Thoracic aorta (tissue), 2 donors: ENCODE measurements at regions not wholly inside any gene's neighbourhood (a gene's known extent, or its start where the extent isn't known, plus 50 kb on each side); places are given as distances from the start of the nearest gene placed in this dataset.
"Not testable (repeated sequence)": the region's sequence is repeated elsewhere in the genome, so short reads cannot be mapped to it uniquely, and the experiment has no call there.

ENCODE experiments used
- ATAC-seq: fragments of 150-250 bp; one replicate; pipeline ENCODE4 v1.8.0; 2017; ENCODE audit warnings: low read depth; ENCODE audit not compliant: insufficient number of reproducible peaks, low FRiP score
- DNase-seq: peaks from one replicate; pipeline ENCODE4 v3.0.0-alpha.2; 2020; ENCODE audit warnings: low spot score
- H3K27ac ChIP-seq, 2 donors: fragments of 200-600 bp; sonication (generic); 1 replicate in 1 of 2; 2 replicates in 1 of 2; pipeline ENCODE4 v1.5.1; 2016; ENCODE audit warnings: mild to moderate bottlenecking in 2 of 2, moderate library complexity in 2 of 2
- H3K27me3 ChIP-seq: fragments of 200-600 bp; sonication (generic); replicated peaks from 2 replicates; pipeline ENCODE4 v1.6.0; 2016; ENCODE audit warnings: mild to moderate bottlenecking; ENCODE audit not compliant: insufficient read depth
- H3K36me3 ChIP-seq: fragments of 200-600 bp; sonication (generic); one replicate; pipeline ENCODE4 v1.5.1; 2016
- H3K4me1 ChIP-seq, 2 donors: fragments of 200-600 bp; sonication (generic); 1 replicate in 1 of 2; 2 replicates in 1 of 2; pipeline versions ENCODE4 v1.5.1 to v1.6.0; 2016; ENCODE audit warnings: low read depth in 2 of 2, mild to moderate bottlenecking in 1 of 2; ENCODE audit not compliant: control insufficient read depth in 1 of 2
- H3K4me3 ChIP-seq: fragments of 200-600 bp; sonication (generic); 2 replicates; pipeline ENCODE4 v1.5.1; 2016; ENCODE audit warnings: mild to moderate bottlenecking
- H3K9me3 ChIP-seq: fragments of 200-600 bp; sonication (generic); 2 replicates; pipeline ENCODE4 v1.5.1; 2016
- TF ChIP-seq, protein P1 (sequence below): fragments of 200-600 bp; sonication (generic); IDR thresholded peaks from one replicate; pipeline ENCODE4 v1.5.1; 2019; ENCODE audit warnings: antibody characterized with exemption

DNA sequence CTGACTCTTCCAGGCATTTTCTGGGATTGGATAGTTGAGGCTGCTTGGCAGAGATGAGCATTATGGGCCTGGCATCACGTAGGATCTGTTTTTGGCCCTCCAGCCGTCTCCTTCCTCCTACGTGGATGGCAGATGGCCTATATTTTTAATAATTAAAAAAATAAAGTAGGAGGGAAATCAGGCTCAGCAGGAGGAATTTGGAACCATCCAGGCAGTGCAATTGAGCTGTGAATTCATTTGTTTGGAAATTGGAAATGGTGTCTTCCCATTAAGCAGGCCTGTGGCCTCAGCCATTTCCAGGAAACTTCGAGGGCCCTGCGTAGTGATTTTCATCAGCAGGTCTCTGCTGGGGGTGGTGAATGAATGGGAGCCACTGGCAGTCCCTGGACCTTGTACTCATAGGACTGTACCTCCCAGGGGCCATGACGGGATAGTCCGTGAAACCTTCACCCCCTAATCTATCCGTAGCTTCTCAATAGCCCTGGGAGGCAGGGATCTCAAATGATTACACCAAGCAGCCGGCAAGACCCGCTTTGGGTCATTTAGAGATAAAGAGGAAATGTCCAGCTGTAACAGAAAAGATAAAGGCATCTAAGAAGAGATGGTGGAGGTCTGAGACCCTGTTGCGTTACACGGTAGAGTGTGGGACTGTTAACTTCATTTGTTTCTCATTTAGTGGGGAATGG, 73.1 kb upstream of the TNP1 start:
- peaks cover 0 to 12% of the 10 kb centered on the region in 2 donors for H3K4me1 ChIP-seq
- no peaks in the 10 kb centered on the region for H3K27me3 ChIP-seq
- no peak overlapping the region for H3K4me3 ChIP-seq
- no peaks in the 10 kb centered on the region for H3K36me3 ChIP-seq
- H3K27ac ChIP-seq: peak overlapping the region in 1 of 2 donors; percentile 13
- no peak for ATAC-seq
- TF ChIP-seq, protein P1, sequence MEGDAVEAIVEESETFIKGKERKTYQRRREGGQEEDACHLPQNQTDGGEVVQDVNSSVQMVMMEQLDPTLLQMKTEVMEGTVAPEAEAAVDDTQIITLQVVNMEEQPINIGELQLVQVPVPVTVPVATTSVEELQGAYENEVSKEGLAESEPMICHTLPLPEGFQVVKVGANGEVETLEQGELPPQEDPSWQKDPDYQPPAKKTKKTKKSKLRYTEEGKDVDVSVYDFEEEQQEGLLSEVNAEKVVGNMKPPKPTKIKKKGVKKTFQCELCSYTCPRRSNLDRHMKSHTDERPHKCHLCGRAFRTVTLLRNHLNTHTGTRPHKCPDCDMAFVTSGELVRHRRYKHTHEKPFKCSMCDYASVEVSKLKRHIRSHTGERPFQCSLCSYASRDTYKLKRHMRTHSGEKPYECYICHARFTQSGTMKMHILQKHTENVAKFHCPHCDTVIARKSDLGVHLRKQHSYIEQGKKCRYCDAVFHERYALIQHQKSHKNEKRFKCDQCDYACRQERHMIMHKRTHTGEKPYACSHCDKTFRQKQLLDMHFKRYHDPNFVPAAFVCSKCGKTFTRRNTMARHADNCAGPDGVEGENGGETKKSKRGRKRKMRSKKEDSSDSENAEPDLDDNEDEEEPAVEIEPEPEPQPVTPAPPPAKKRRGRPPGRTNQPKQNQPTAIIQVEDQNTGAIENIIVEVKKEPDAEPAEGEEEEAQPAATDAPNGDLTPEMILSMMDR: no peak
- no peak for DNase-seq
- H3K9me3 ChIP-seq: no peaks in the 10 kb centered on the region

DNA sequence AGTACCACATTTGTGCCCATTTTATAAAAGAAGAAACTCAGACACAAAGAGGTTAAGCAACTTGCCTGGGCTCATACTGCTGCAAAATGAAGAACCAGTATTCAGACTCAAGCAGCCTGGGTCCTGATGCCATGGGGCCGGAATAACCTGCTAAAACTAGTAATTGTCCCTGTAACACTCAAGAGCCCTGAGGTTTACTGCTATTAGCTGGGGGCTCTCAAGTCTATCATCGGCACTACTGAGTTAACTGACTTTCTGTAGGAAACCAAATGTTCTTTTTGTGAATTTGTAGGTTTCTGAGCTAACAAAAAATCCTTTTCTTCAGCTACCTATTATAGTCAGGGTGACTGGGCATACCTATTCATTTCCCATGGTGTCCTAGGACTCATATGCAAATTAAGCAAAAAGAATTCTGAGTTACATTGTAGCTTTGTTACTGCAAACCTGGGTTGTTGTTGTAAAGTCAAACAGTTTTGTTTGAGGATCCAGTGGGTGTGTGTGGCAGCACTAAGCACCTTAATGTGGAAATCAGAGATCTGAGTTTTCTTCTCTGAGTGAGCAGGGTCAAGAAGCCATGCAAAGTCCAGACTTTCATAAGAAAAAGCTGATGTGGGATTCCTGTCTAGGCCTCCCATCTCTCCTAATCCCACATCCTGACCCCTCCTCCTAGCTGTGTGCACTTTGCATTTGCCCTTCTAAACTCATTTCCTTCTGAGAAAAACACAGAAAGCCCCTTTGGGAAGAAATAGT, 72.4 kb upstream of the TNP1 start:
- no peak for DNase-seq
- Histone ChIP-seq H3K36me3 (no peaks in the 10 kb centered on the region), H3K4me1 (peaks cover 0 to 12% of the 10 kb centered on the region in 2 donors), H3K27ac (peak overlapping the region in 1 of 2 donors; percentile 13), H3K9me3 (no peaks in the 10 kb centered on the region), H3K4me3 (no peak overlapping the region), H3K27me3 (no peaks in the 10 kb centered on the region)
- TF ChIP-seq, protein P1: no peak
- no peak for ATAC-seq

DNA sequence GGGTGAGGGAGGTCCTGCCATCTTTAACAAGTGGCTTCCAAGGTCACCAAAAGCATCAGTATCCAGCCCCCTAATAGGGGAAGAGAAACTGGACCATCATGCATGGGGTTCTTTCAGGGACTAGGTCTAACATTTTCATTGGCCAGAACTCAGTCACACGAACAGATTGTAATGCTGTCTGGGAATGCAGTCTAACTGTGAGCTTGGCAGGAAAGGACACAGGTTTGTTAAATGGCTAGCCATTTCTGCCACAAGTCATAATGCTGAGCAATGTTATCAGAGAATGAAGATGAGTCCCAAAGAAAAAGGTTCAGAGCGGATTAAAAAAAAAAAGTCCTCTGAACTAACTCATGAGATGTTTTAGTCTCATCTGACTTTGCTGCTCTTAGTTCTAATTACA, 70.9 kb upstream of the TNP1 start:
- Histone ChIP-seq H3K9me3 (no peaks in the 10 kb centered on the region), H3K27me3 (no peaks in the 10 kb centered on the region), H3K4me3 (no peak overlapping the region), H3K4me1 (peaks cover 0 to 12% of the 10 kb centered on the region in 2 donors), H3K36me3 (no peaks in the 10 kb centered on the region), H3K27ac (no peak overlapping the region)
- ATAC-seq: no peak
- TF ChIP-seq, protein P1: no peak
- DNase-seq: no peak

DNA sequence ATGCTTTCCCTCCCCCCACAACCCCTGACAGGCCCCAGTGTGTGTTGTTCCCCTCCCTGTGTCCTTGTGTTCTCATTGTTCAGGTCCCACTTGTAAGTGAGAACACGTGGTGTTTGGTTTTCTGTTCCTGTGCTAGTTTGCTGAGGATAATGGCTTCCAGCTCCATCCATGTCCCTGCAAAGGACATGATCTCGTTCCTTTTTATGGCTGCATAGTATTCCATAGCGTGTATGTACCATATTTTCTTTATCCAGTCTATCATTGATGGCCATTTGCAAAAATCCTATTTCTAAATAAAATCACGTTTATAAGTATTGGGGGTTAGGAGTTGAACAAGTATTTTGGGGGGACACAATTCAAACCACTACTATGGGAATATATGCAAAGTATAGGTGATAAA, 69.5 kb upstream of the TNP1 start:
- DNase-seq, H3K9me3 ChIP-seq, H3K27ac ChIP-seq, H3K27me3 ChIP-seq, ATAC-seq, H3K36me3 ChIP-seq, H3K4me3 ChIP-seq: not testable (repeated sequence)
- H3K4me1 ChIP-seq: peaks cover 0 to 12% of the 10 kb centered on the region in 2 donors

DNA sequence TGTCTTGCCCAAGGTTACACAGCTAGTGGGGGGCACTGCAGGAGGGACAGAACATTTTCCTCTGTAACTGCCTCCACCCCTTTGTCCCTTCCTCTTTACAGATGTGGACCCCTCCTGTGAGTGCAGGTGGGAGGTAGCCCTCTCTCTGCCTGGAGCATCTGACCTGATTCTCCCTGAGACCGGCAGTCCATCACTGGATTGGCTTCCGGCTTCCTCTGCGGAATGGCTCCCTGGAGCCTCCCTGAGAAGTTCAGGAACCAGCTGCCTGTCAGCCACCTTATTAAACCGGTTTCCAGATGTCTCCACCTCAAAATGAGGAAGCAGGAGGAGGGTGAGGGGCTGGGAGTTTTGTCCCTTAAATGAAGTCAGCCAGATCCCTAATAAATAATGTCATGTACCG, 67.3 kb upstream of the TNP1 start:
- ATAC-seq: no peak
- Histone ChIP-seq H3K27ac (no peak overlapping the region), H3K36me3 (no peaks in the 10 kb centered on the region), H3K4me1 (peaks cover 0 to under 1% of the 10 kb centered on the region in 2 donors), H3K9me3 (no peaks in the 10 kb centered on the region), H3K27me3 (no peaks in the 10 kb centered on the region), H3K4me3 (no peak overlapping the region)
- DNase-seq: no peak
- TF ChIP-seq, protein P1: no peak
